GM12878 (cell line): ENCODE measurements at regions not wholly inside any gene's neighbourhood (a gene's known extent, or its start where the extent isn't known, plus 50 kb on each side); places are given as distances from the start of the nearest gene placed in this dataset.

Experiments used
- ATAC-seq: fragments of 200-7000 bp; cut with Tn5 transposase; 3 replicates; pipeline ENCODE4 v1.9.1; 2020; ENCODE audit warnings: mild to moderate bottlenecking, moderate library complexity
- BruUV-seq: library from RNA; stranded (reverse); fragments of 400-500 nt; replicated peaks from 2 replicates; lab custom pipeline; 2021; lab: Mats Ljungman, UMichigan
- CTCF ChIA-PET: fragments of 300-600 bp; sonication (Branson Sonifier 250); formaldehyde crosslinking; extraction: SDS; loops from one replicate; lab custom pipeline; 2021; ENCODE audit warnings: inconsistent platforms; lab: Yijun Ruan, JAX
- POLR2A ChIA-PET: fragments of 350-600 bp; formaldehyde crosslinking; extraction: SDS; loops from one replicate; lab custom pipeline; 2021; ENCODE audit warnings: inconsistent platforms; lab: Charles Lee
- RAD21 ChIA-PET: fragments of 300-600 bp; sonication (Branson Sonifier 250); formaldehyde crosslinking; loops from one replicate; lab custom pipeline; 2023; ENCODE audit warnings: antibody characterized with exemption; ENCODE audit not compliant: unreplicated experiment; lab: Charles Lee
- SMC1A ChIA-PET: fragments of 300-600 bp; sonication (Branson Sonifier 250); formaldehyde crosslinking; loops from one replicate; lab custom pipeline; 2023; ENCODE audit not compliant: unreplicated experiment, uncharacterized antibody; lab: Charles Lee
- DNase-seq: peaks from one replicate; pipeline ENCODE4 v3.0.0-alpha.2; 2011; ENCODE audit warnings: low read depth, low spot score
- FAIRE-seq: peaks from 3 replicates; lab custom pipeline; 2011; peaks lifted over from hg19 to GRCh38; lab: Jason Lieb, UNC
- H2AFZ ChIP-seq: 2 replicates; pipeline ENCODE4 v1.6.0; 2011; ENCODE audit warnings: low read depth, low read length, control low read depth; ENCODE audit not compliant: control insufficient read depth
- H3K27ac ChIP-seq: 2 replicates; pipeline ENCODE4 v1.5.1; 2011; ENCODE audit warnings: control low read depth; ENCODE audit not compliant: control insufficient read depth, insufficient read depth
- H3K27me3 ChIP-seq, 2 experiments: replicated peaks in 1 of 2; 2 replicates each; pipeline versions ENCODE4 v1.6.0 to v1.6.1; 2011; ENCODE audit warnings: low read length in 1 of 2; ENCODE audit not compliant: control insufficient read depth in 2 of 2, insufficient read depth in 2 of 2
- H3K36me3 ChIP-seq, 2 experiments: 2 replicates each; pipeline ENCODE4 v1.5.1; 2011; ENCODE audit warnings: low read length in 1 of 2; ENCODE audit not compliant: control insufficient read depth in 2 of 2, insufficient read depth in 2 of 2
- H3K4me1 ChIP-seq: 2 replicates; pipeline ENCODE4 v1.6.1; 2011; ENCODE audit warnings: mild to moderate bottlenecking, low read length, moderate library complexity, mixed read lengths; ENCODE audit not compliant: control insufficient read depth, insufficient read depth
- H3K4me2 ChIP-seq: 2 replicates; pipeline ENCODE4 v1.6.0; 2011; ENCODE audit warnings: control low read depth; ENCODE audit not compliant: control insufficient read depth, insufficient read depth
- H3K4me3 ChIP-seq: fragments of 200-600 bp; sonication (generic); 2 replicates; pipeline ENCODE4 v1.5.1; 2016
- H3K79me2 ChIP-seq: 2 replicates; pipeline ENCODE4 v1.6.0; 2011; ENCODE audit warnings: low read length; ENCODE audit not compliant: control insufficient read depth, insufficient read depth
- H3K9ac ChIP-seq: 2 replicates; pipeline ENCODE4 v1.8.0; 2011; ENCODE audit warnings: low read length, control low read depth, mixed read lengths; ENCODE audit not compliant: control insufficient read depth, insufficient read depth
- H3K9me3 ChIP-seq: replicated peaks from 3 replicates; pipeline ENCODE4 v1.5.1; 2011; ENCODE audit warnings: mild to moderate bottlenecking, low read length; ENCODE audit not compliant: control insufficient read depth, insufficient read depth
- H4K20me1 ChIP-seq: 2 replicates; pipeline ENCODE4 v1.6.0; 2011; ENCODE audit not compliant: control insufficient read depth, insufficient read depth
- BACH1 ChIP-seq: fragments of 450-650 bp; IDR thresholded peaks from 2 replicates; pipeline ENCODE4 v1.6.1; 2017; ENCODE audit warnings: mild to moderate bottlenecking, borderline replicate concordance
- CBX3 ChIP-seq: fragments of 200-600 bp; sonication (generic); IDR thresholded peaks from 2 replicates; pipeline ENCODE4 v1.6.1; 2016; ENCODE audit warnings: low read depth, borderline replicate concordance
- CEBPB ChIP-seq, 2 experiments: fragments of 150-350 bp in 1 of 2; IDR thresholded peaks; 2 replicates each; pipeline ENCODE4 v1.6.1; 2012 to 2014; ENCODE audit warnings: low read depth in 2 of 2, low read length in 2 of 2, borderline replicate concordance in 1 of 2, inconsistent platforms in 1 of 2
- CHD2 ChIP-seq: IDR thresholded peaks from 2 replicates; pipeline ENCODE4 v1.6.1; 2011; ENCODE audit warnings: low read depth, low read length, improper control_type of control experiment, borderline replicate concordance
- EED ChIP-seq: sonication (generic); IDR thresholded peaks from 2 replicates; pipeline ENCODE4 v1.6.1; 2016; ENCODE audit warnings: antibody characterized with exemption, low read depth
- ELK1 ChIP-seq: IDR thresholded peaks from 2 replicates; pipeline ENCODE4 v1.6.1; 2012; ENCODE audit warnings: low read depth, low read length, improper control_type of control experiment
- HDAC6 ChIP-seq: fragments of 200-600 bp; sonication (generic); IDR thresholded peaks from one replicate; pipeline ENCODE4 v1.8.0; 2017; ENCODE audit warnings: antibody characterized with exemption; ENCODE audit not compliant: unreplicated experiment
- HDGF ChIP-seq: fragments of 450-650 bp; IDR thresholded peaks from 2 replicates; pipeline ENCODE4 v1.6.1; 2016; ENCODE audit warnings: antibody characterized with exemption
- IKZF2 ChIP-seq, 2 experiments: fragments of 450-650 bp; IDR thresholded peaks; 2 replicates each; pipeline ENCODE4 v1.6.1; 2017; ENCODE audit warnings: mild to moderate bottlenecking in 2 of 2, moderate library complexity in 2 of 2
- NBN ChIP-seq: fragments of 450-650 bp; IDR thresholded peaks from 2 replicates; pipeline ENCODE4 v1.6.1; 2016
- NFIC ChIP-seq: IDR thresholded peaks from 2 replicates; pipeline ENCODE4 v1.6.1; 2012; ENCODE audit warnings: low read depth, mild to moderate bottlenecking, inconsistent platforms, low read length, moderate library complexity
- NKRF ChIP-seq: fragments of 450-650 bp; conservative IDR thresholded peaks from 2 replicates; pipeline ENCODE4 v1.6.1; 2017; ENCODE audit warnings: mild to moderate bottlenecking, moderate library complexity
- NR2C1 ChIP-seq: fragments of 450-650 bp; IDR thresholded peaks from 2 replicates; pipeline ENCODE4 v1.6.1; 2017; ENCODE audit warnings: antibody characterized with exemption, mild to moderate bottlenecking, moderate library complexity
- POLR2AphosphoS2 ChIP-seq: IDR thresholded peaks from 2 replicates; pipeline ENCODE4 v1.6.1; 2011; ENCODE audit warnings: low read depth, mild to moderate bottlenecking, low read length, improper control_type of control experiment, moderate library complexity
- SMAD5 ChIP-seq: IDR thresholded peaks from 2 replicates; pipeline ENCODE4 v1.6.1; 2016; ENCODE audit warnings: antibody characterized with exemption, low read depth
- SREBF2 ChIP-seq: IDR thresholded peaks from 2 replicates; pipeline ENCODE4 v1.6.1; 2012; ENCODE audit warnings: mild to moderate bottlenecking, low read length
- SRF ChIP-seq, 2 experiments: IDR thresholded peaks; 2 replicates each; pipeline ENCODE4 v1.6.1; 2011; ENCODE audit warnings: low read depth in 2 of 2, low read length in 2 of 2, mild to moderate bottlenecking in 1 of 2, moderate library complexity in 1 of 2
- TCF7 ChIP-seq: IDR thresholded peaks from 2 replicates; pipeline ENCODE4 v1.6.1; 2014; ENCODE audit warnings: antibody characterized with exemption, borderline replicate concordance
- ZNF217 ChIP-seq: fragments of 450-650 bp; IDR thresholded peaks from 2 replicates; pipeline ENCODE4 v1.6.1; 2017; ENCODE audit warnings: antibody characterized with exemption, mild to moderate bottlenecking
- ZNF622 ChIP-seq: fragments of 450-650 bp; IDR thresholded peaks from 2 replicates; pipeline ENCODE4 v1.6.1; 2017; ENCODE audit warnings: mild to moderate bottlenecking, inconsistent platforms
- WGBS: methylation state at CpG from one replicate; pipeline ENCODE4 v1.1.6; 2016; ENCODE audit warnings: low lambda C conversion rate; ENCODE audit not compliant: insufficient replicate concordance, insufficient coverage; ENCODE audit errors: missing lambda C conversion rate; 5-methylcytosine and 5-hydroxymethylcytosine counted together
- in situ Hi-C: fragments of 300-500 bp; cut with MboI; formaldehyde crosslinking; loops from 9 replicates; pipeline ENCODE4 v1.14.3; 2018; ENCODE audit warnings: mixed read lengths
- intact Hi-C: fragments of 100-400 bp; cut with micrococcal nuclease; formaldehyde crosslinking; loops from one replicate; pipeline ENCODE4 v1.14.2; 2022; ENCODE audit not compliant: unreplicated experiment
- TF ChIP-seq, protein P1 (sequence below): fragments of 450-650 bp; IDR thresholded peaks from 2 replicates; pipeline ENCODE4 v1.6.1; 2018; ENCODE audit warnings: borderline replicate concordance, mild to moderate bottlenecking; ENCODE audit not compliant: partially characterized antibody

DNA sequence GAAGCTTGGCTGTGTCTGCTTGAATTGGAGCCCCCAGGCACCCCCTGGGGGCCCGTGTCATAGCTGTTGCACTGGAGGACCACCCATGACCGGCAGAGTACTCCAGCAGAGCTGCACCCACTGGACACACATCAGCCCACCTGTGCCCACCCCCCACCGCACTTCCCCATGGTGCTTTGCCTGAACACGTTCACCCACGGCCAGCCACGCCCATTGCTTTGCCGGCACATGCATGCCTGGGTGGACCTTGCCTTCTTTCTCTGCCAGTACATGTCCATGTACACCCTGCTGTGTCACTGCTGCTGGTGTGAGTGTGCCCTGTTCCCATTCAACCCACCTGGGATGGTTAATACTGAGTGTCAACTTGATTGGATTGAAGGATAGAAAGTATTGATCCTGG, 88.7 kb downstream of the SAMD9 start (continued):
- TF ChIP-seq SREBF2 (no peak), CBX3 (no peak)

DNA sequence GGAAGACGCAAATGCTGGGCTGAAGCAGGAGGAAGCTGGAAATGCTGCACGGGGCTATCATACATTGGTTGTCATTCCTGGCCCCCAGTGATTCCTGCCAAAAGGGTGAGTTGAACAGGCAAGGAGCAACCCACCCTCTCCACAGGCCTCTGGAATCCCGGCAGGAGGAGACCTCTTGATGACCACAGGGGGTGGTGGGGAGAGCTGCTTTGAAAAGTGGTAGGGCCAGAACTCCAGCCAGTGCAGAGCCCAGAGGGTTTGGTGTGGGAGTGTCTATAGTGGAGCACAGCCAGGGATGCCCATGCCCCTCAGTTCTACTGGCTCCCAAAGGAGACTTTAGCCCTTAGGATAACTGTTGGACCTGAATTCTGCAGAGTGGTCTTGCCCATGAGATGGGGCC, 89.2 kb downstream of the SAMD9 start:
- 91% methylated on average over 3 of the region's 3 CpGs for WGBS
- Histone ChIP-seq H3K4me2 (no peak overlapping the region), H3K36me3 (no peaks in the 10 kb centered on the region), H2AFZ (no peak overlapping the region), H3K9ac (no peak overlapping the region), H3K9me3 (peaks cover 3% of the 10 kb centered on the region; the same call in 2 of the 3 replicates), H4K20me1 (no peaks in the 10 kb centered on the region), H3K27me3 (no peaks in the 10 kb centered on the region), H3K4me3 (no peak overlapping the region), H3K4me1 (no peaks in the 10 kb centered on the region), H3K79me2 (no peaks in the 10 kb centered on the region), H3K27ac (no peak overlapping the region)
- ATAC-seq (no peak), FAIRE-seq (no peak), DNase-seq (no peak)
- ChIA-PET RAD21 (no interaction called here), POLR2A (interaction anchor here (0.6 kb wide), 1 partner anchor 26 kb away, joined by 5 read pairs; no protein-coding TSS in a partner anchor), CTCF (no interaction called here), SMC1A (no interaction called here)
- BruUV-seq = no TSS peak
- intact Hi-C loops (no loop called here), in situ Hi-C loops (no loop called here)
- TF ChIP-seq HDAC6 (no peak), ZNF622 (no peak), NR2C1 (no peak), NKRF (no peak), BACH1 (no peak), NBN (no peak), CEBPB (IDR thresholded peaks at IDR 0.05; ENCODE audit: borderline replicate concordance in 1 of 2, low read depth in 2 of 2, low read length in 2 of 2) (no peak), CHD2 (no peak), EED (no peak), SMAD5 (no peak), POLR2AphosphoS2 (no peak), ELK1 (no peak), TCF7 (no peak), IKZF2 (IDR thresholded peaks at IDR 0.05) (no peak), ZNF217 (no peak), SRF (IDR thresholded peaks at IDR 0.05; ENCODE audit: low read depth in 2 of 2, low read length in 2 of 2) (no peak), NFIC (no peak), HDGF (no peak)
- TF ChIP-seq, protein P1, sequence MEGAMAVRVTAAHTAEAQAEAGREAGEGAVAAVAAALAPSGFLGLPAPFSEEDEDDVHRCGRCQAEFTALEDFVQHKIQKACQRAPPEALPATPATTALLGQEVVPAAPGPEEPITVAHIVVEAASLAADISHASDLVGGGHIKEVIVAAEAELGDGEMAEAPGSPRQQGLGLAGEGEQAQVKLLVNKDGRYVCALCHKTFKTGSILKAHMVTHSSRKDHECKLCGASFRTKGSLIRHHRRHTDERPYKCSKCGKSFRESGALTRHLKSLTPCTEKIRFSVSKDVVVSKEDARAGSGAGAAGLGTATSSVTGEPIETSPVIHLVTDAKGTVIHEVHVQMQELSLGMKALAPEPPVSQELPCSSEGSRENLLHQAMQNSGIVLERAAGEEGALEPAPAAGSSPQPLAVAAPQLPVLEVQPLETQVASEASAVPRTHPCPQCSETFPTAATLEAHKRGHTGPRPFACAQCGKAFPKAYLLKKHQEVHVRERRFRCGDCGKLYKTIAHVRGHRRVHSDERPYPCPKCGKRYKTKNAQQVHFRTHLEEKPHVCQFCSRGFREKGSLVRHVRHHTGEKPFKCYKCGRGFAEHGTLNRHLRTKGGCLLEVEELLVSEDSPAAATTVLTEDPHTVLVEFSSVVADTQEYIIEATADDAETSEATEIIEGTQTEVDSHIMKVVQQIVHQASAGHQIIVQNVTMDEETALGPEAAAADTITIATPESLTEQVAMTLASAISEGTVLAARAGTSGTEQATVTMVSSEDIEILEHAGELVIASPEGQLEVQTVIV = no peak
